ENCODE measurements at regions not wholly inside any gene's neighbourhood (a gene's known extent, or its start where the extent isn't known, plus 50 kb on each side); places are given as distances from the start of the nearest gene placed in this dataset.
A peak's percentile ranks its signal among the peaks of the same experiment; 100 is the strongest.

DNA sequence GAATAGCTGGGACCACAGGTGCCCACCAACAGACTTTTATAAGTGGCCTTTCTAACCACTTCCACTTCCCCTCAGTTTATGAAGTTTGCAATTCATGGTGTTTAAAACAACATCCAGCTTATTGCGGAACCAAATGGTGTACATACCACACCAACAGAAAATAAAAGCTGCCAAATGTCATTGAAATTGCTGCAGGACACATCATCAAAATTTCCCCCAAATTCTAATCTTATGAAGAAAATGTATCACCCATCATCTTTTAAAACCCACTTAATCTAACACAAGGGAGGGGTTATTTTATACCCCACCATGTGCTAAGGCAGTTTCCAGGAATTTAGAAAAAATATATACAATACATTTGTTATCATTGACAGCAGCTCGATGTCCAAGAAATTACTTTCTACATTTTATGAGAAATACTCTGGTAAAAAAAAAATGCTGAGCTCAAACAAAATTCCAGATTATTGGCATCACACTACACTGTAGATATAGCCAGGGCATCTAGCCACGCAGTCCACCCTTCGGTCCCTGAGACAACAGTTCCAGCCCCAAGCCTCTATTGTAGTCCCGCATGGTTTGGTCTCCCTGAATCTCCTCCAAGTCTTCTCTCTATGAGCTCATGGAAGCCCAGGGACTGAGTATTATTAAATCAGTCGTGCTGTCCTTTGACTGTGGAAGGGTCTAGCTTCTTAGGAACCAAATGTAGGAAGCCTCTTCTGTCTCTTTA, 372.8 kb upstream of the SLC30A5 start:
- no peak for TF ChIP-seq ZFX (IDR thresholded peaks at IDR 0.05)
- TF ChIP-seq, protein P1, sequence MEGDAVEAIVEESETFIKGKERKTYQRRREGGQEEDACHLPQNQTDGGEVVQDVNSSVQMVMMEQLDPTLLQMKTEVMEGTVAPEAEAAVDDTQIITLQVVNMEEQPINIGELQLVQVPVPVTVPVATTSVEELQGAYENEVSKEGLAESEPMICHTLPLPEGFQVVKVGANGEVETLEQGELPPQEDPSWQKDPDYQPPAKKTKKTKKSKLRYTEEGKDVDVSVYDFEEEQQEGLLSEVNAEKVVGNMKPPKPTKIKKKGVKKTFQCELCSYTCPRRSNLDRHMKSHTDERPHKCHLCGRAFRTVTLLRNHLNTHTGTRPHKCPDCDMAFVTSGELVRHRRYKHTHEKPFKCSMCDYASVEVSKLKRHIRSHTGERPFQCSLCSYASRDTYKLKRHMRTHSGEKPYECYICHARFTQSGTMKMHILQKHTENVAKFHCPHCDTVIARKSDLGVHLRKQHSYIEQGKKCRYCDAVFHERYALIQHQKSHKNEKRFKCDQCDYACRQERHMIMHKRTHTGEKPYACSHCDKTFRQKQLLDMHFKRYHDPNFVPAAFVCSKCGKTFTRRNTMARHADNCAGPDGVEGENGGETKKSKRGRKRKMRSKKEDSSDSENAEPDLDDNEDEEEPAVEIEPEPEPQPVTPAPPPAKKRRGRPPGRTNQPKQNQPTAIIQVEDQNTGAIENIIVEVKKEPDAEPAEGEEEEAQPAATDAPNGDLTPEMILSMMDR (conservative IDR thresholded peaks at IDR 0.05): no peak
- H3K27ac ChIP-seq: no peak overlapping the region

DNA sequence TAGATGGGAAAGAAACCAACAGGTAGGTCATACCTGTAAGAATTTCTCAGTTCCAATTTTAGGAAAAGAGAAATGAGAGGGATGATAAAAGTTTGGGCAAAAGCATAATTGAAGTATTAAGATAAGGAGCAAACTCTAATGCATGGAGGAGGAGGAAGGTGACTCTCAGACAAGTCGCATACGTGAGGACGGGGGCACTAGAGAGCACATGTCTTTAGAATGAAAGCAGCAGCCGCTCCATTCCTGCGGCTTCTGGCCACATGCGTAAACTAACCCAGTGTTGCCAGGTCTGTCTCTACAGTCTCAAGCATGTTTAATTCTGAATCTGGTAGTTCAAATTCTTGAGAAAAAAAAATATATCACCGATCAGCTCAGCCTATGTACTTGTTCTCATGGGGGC, 371.5 kb upstream of the SLC30A5 start:
- no peak for TF ChIP-seq ZFX (IDR thresholded peaks at IDR 0.05)
- TF ChIP-seq, protein P1 (conservative IDR thresholded peaks at IDR 0.05): no peak

DNA sequence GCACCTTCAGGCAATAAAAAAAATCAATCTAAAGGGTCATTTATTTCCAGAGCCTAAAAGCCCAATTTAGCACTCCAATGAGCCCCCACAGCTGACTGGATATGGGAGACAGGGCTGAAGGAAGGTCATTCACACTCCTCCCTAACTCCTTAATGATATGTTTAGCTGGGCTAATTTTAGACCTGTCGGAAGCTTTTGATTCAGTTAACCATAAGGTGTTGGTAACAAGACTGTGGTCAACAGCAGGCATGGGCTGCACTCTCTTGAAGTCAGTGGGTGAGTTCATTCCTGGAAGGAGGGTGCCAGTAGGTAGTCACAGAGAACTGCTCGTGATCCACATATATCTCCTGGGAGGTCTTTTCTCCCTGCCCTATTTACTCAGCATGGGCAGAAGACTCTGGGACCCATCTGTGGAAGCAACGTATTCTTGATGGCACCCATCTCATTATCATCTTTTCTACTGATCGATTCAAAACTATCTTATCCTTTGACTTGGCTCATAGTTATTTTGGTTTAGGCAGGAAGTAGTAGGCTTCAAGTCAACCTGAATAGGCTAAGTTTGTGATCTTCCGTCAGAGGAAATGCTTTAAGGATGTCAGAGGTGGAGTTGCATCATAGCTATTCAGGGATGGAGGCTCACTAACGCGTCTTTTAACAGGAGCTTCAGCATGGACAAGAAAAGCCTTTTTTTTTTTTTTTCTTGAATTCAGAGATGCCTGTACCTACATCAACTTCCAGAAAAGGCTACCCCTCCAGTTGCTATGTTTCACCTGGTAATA, 367.7 kb upstream of the SLC30A5 start:
- no peak overlapping the region for H3K27ac ChIP-seq
- no peak for TF ChIP-seq ZFX (IDR thresholded peaks at IDR 0.05)
- TF ChIP-seq, protein P1 (conservative IDR thresholded peaks at IDR 0.05): no peak

More for the DNA sequence above, 371.5 kb upstream of the SLC30A5 start:
- no peak overlapping the region for H3K27ac ChIP-seq

DNA sequence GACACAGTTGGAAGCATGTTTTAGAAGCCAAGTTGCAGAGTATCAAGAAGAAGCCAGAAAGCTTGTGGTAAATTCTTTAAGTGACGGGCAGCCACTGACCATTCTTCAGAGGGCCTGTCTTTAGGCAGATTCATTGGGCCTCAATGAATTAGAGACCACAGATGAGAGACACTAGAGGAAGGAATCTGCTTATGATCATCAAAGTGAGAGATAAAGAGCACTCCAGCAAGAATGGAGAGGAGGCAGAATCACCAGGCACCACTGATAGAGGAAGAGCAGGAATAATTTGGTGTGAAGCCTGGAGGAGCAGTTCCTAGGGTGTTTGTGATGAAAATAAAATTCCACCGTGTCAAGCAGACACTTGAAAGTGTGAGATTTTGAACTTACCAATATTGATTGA, 365.9 kb upstream of the SLC30A5 start:
- H3K27ac ChIP-seq: no peak overlapping the region
- no peak for TF ChIP-seq ZFX (IDR thresholded peaks at IDR 0.05)
- TF ChIP-seq, protein P1 (conservative IDR thresholded peaks at IDR 0.05): no peak

DNA sequence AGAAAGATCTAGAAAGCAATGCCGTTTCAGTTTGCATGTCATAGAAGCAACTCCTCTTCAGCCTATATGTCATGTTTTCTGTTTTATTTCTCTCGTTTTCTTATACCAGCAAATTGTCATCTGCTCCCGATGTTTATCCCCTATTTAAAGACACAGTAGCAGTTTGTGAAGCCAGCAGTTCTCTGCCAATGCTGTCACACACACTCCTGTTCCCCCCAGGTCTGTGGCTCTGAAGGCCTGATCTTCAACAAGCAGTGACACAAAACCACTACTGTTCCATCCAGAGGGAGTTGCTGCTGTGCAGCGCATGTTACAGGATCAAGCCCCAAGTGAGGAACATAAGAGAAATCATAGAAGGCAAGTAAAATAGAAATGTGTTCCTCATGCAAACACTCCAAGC, 364.1 kb upstream of the SLC30A5 start:
- H3K27ac ChIP-seq: peak overlapping the region; percentile 17; the same call in 1 of the 2 replicates
- TF ChIP-seq, protein P1 (conservative IDR thresholded peaks at IDR 0.05): no peak
- TF ChIP-seq ZFX (IDR thresholded peaks at IDR 0.05): no peak

DNA sequence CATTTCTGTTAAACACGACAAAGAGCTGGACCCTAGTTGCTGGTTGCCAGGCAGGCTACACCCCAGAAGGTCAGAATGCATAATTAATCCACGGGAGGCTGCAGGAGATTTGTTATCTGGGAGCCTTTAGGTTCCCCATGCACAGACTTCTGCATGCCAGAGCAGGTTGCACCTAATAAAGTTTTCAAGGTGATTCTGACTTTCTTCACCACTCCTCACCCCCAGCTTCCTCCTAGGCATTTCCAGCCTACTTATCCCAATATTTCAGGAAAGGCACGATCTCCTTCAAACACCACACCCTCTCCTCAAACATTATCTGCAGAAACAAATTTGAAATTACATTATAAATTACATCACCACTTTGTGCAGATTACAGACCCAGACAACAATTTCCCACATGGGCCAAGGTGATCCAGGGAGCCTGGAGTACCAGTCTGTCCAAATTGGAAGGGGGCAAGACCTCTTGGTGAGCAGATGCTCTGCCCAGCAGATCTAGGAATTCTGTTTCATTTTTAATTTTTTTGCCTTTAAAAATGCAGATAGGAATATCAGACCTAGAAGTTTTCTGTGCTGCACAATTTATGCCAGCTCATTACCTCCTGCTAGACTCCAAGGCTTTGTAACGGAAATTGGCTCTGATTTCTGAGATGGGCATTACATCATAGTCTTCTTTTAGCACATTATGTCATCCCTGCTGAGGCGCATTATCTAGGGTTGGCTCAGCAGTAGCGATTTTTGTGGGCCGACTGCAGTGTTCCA, 363.4 kb upstream of the SLC30A5 start:
- TF ChIP-seq, protein P1 (conservative IDR thresholded peaks at IDR 0.05): no peak
- TF ChIP-seq ZFX (IDR thresholded peaks at IDR 0.05): no peak
- no peak overlapping the region; the same call in 1 of the 2 replicates for H3K27ac ChIP-seq
